Fibroblast of villous mesenchyme (primary cell): ENCODE measurements at regions not wholly inside any gene's neighbourhood (a gene's known extent, or its start where the extent isn't known, plus 50 kb on each side); places are given as distances from the start of the nearest gene placed in this dataset.
A peak's percentile ranks its signal among the peaks of the same experiment; 100 is the strongest.
"Not testable (repeated sequence)": the region's sequence is repeated elsewhere in the genome, so short reads cannot be mapped to it uniquely, and the experiment has no call there.

Source experiments
- DNase-seq: peaks from one replicate; pipeline ENCODE4 v3.0.0-alpha.2; 2010; ENCODE audit warnings: low read depth
- H3K4me3 ChIP-seq: 2 replicates; pipeline ENCODE4 v1.5.1; 2011; ENCODE audit warnings: low read depth, mild to moderate bottlenecking, low read length
- CTCF ChIP-seq: IDR thresholded peaks from 2 replicates; pipeline ENCODE4 v1.5.1; 2012; ENCODE audit warnings: low read depth, mild to moderate bottlenecking, low read length; ENCODE audit not compliant: insufficient read depth

DNA sequence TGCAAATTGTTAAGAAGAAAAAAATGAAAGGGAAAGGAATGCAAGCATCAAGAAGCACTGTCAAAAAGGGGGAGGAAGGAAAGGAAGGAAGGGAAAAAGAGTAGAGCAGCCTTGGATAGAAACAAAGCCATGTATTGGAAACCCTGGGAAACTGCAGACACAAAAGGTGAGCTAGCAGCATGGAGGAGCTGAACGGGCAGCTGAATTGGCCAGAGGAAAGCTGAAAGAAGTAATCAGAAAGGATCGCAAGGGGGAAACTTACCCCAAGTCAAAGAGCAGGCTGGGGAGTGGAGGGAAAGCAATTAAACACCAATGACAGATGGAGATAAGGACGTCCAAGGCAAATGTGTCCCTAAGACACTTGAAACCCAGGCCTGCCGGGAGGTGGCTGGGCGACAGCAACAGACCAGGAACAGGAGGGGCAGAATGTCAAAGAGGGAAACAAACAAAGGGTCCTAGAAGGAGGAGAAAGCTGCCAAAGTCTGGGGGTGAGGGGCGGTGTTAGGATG is 93.8 kb upstream of the SVIL start:
- no peak for TF ChIP-seq CTCF
- no peak for DNase-seq

DNA sequence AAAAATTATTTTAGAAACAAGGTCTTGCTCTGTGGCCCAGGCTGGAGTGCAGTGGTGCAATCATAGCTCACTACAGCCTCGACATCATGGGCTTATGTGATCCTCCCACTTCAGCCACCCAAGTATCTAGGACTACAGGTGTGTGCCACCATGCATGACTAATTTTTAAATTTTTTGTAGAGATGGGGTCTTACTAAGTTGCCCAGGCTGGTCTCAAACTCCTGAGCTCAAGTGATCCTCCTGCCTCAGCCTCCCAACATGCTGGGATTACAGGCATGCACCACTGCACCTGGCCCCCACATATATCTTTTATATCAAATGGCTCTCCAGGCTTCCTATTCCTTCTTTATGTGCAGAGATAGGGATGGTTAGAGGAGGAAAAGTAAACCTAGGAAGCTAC is 91.2 kb upstream of the SVIL start:
- not testable (repeated sequence) for DNase-seq

More for the DNA sequence above, 93.8 kb upstream of the SVIL start:
- no peak overlapping the region for H3K4me3 ChIP-seq

GRCh38 chr10:29725133-29725720 is 90.5 kb upstream of the SVIL start:
- H3K4me3 ChIP-seq, result no peak overlapping the region
- TF ChIP-seq CTCF, result no peak
- DNase-seq, result peak; percentile 76

More for the DNA sequence above, 91.2 kb upstream of the SVIL start:
- not testable (repeated sequence) for H3K4me3 ChIP-seq

DNA sequence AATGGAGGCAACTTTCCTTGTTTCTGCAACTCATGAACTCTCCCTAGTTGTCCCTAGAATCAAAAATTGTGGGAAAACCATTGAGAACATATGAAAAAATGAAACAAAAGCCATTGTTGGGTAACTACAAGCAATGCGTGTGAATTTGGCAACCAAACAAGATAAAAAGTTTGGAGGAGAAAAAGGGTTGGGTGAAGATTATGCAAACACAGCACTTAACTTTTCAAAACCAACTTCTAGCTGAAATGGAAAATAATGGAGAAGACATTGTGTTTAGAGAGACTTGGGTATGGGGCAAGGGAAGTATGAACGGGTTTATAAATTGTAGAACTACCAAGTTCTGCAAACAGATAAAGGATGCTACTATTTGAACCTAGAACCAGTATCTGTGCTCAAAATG is 89.0 kb upstream of the SVIL start:
- DNase-seq, result no peak

GRCh38 chr10:29722777-29723176 is 88.0 kb upstream of the SVIL start:
- TF ChIP-seq CTCF, result no peak
- DNase-seq, result no peak
- H3K4me3 ChIP-seq, result no peak overlapping the region

More for the DNA sequence above, 89.0 kb upstream of the SVIL start:
- TF ChIP-seq CTCF, result no peak
- no peak overlapping the region for H3K4me3 ChIP-seq

DNA sequence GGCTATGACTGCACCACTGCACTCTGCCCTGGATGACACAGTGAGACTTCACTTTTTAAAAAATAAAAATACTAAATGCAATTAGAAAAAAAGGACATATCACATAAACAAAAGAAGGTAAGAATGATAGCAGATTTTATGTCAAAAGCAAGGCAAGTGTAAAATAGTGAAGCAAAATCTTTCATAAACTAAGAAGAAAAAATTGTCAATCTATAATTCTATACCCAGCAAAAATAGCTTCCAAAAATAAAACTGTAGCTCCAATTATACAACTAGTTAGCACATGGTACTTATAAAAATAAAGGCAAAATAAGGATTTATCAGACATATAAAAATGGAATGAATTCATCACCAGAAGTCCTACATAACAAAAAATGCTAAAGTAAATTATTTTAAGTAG is 85.4 kb upstream of the SVIL start:
- H3K4me3 ChIP-seq, result no peak overlapping the region
- no peak for TF ChIP-seq CTCF
- DNase-seq, result no peak

DNA sequence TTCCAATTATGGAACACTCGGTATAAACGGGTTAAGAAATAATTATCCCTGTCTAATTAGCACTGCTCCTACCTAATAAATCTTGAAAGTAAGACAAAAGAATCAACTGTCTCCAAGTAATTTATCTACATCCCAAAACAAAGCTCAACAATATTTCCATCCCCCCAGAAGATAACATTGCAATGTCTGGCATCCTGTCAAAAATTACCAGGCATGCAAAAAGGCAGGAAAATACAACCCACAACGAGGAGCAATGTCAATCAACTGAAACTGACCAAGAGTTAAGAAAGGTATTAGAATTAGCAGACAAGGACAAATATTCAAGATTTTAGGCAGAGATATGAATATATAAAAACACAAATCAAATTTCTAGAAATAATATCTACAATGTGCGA is 84.5 kb upstream of the SVIL start:
- DNase-seq, result no peak
- no peak for TF ChIP-seq CTCF
- H3K4me3 ChIP-seq, result no peak overlapping the region
